ENCODE measurements at regions not wholly inside any gene's neighbourhood (a gene's known extent, or its start where the extent isn't known, plus 50 kb on each side); places are given as distances from the start of the nearest gene placed in this dataset.
"Not testable (repeated sequence)": the region's sequence is repeated elsewhere in the genome, so short reads cannot be mapped to it uniquely, and the experiment has no call there.

GRCh38 chr7:131634197-131634596, 77.8 kb upstream of the PODXL start:
- not testable (repeated sequence) for TF ChIP-seq CTCF (IDR thresholded peaks at IDR 0.05; ENCODE audit: low read length); EZH2 (IDR thresholded peaks at IDR 0.05; ENCODE audit: borderline replicate concordance, low read length)
